ENCODE measurements at regions not wholly inside any gene's neighbourhood (a gene's known extent, or its start where the extent isn't known, plus 50 kb on each side); places are given as distances from the start of the nearest gene placed in this dataset.

DNA sequence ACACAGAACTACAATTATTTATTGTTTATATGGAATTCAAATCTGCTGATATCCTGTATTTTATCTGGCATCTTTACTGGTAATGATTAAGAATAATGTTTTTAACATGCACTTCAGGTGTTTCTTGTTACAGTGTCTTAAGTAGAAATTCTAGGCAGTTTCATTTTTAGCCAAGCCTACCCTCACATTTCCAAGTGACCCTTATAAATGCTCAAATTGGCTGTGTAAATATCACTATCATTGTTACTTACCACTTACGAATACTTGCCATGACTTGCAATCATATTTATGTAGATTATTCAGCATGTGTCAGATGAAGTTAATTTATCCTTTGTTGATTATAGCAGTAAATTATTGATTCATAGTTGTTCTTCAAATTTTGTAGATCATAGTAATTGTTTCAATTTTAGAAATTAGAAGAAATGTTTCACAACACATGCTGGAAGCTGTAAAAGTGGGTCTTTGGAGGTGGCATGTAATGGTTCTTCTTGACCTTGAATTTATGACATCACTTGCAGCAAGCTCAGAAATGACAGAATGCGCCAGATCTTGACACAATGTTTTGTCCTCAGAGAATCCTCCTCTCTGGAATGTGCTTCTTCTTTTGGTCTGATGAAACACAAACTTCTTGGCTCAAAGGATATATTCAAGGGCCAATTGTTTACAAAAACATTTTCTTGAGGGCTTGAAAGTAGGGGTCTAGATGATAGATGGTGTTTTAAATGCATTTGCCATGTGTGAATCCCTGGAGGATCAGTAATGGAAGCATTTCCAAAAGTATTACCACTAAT, 471.8 kb downstream of the COL12A1 start:
- H3K4me1 ChIP-seq (ENCODE audit: control insufficient read depth, insufficient read depth, low read length) = no peaks in the 10 kb centered on the region
- no peak for TF ChIP-seq CTCF (IDR thresholded peaks at IDR 0.05)
- no peak overlapping the region for H3K27ac Mint-ChIP-seq
- H3K9me3 ChIP-seq (ENCODE audit: control insufficient read depth, insufficient read depth, low read length) = peaks cover 2% of the 10 kb centered on the region
- no peaks in the 10 kb centered on the region for H3K27me3 Mint-ChIP-seq (ENCODE audit: low read depth in 2 of 2)
- no peaks in the 10 kb centered on the region for H3K4me1 Mint-ChIP-seq
- H3K27me3 ChIP-seq (ENCODE audit: control insufficient read depth, insufficient read depth, low read length) = no peaks in the 10 kb centered on the region
- no peak overlapping the region for H3K4me3 Mint-ChIP-seq
- H3K36me3 ChIP-seq (ENCODE audit: control insufficient read depth, insufficient read depth, low read length) = no peaks in the 10 kb centered on the region
- peaks cover 5 to 17% of the 10 kb centered on the region in 2 donors for H3K9me3 Mint-ChIP-seq
- H3K4me3 ChIP-seq (ENCODE audit: low read length) = no peak overlapping the region
- H3K36me3 Mint-ChIP-seq = no peaks in the 10 kb centered on the region
- intact Hi-C loops (cut with micrococcal nuclease) = no loop called here
- ATAC-seq (no peak), DNase-seq (no peak)
- no peak overlapping the region for H3K27ac ChIP-seq (ENCODE audit: low read length)
- 0% methylated on average over 1 of the region's 2 CpGs for WGBS (ENCODE audit: insufficient coverage)

DNA sequence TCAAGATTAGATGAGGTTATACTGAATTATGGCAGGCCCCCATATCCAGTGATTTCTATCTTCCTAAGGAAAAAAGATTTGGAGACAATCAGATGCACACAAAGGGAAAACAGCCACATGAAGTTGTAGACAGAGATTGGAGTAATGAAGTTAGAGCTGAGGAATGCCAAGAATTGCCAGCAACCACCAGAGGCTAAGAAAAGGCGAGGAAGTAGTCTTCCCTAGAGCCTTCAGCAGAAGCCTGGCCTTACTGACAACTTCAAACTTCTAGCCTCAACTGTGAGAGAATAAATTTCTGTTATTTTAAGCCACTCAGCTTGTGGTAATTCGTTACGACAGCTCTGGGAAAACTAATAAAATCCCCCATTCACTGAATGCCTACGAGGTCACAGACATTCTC, 473.9 kb downstream of the COL12A1 start:
- Histone ChIP-seq H3K36me3 (ENCODE audit: control insufficient read depth, insufficient read depth, low read length) (no peaks in the 10 kb centered on the region), H3K4me3 (ENCODE audit: low read length) (no peak overlapping the region), H3K4me1 (ENCODE audit: control insufficient read depth, insufficient read depth, low read length) (no peaks in the 10 kb centered on the region), H3K27ac (ENCODE audit: low read length) (no peak overlapping the region), H3K9me3 (ENCODE audit: control insufficient read depth, insufficient read depth, low read length) (peaks cover 2% of the 10 kb centered on the region), H3K27me3 (ENCODE audit: control insufficient read depth, insufficient read depth, low read length) (no peaks in the 10 kb centered on the region)
- no peak overlapping the region for H3K4me3 Mint-ChIP-seq
- H3K27ac Mint-ChIP-seq = no peak overlapping the region
- DNase-seq (no peak), ATAC-seq (no peak)
- H3K9me3 Mint-ChIP-seq = peaks cover 5 to 10% of the 10 kb centered on the region in 2 donors
- no peaks in the 10 kb centered on the region for H3K27me3 Mint-ChIP-seq (ENCODE audit: low read depth in 2 of 2)
- WGBS (ENCODE audit: insufficient coverage) = 53% methylated on average over 4 of the region's 4 CpGs
- no peak for TF ChIP-seq CTCF (IDR thresholded peaks at IDR 0.05)
- H3K36me3 Mint-ChIP-seq = no peaks in the 10 kb centered on the region
- intact Hi-C loops (cut with micrococcal nuclease) = no loop called here
- H3K4me1 Mint-ChIP-seq = no peaks in the 10 kb centered on the region

DNA sequence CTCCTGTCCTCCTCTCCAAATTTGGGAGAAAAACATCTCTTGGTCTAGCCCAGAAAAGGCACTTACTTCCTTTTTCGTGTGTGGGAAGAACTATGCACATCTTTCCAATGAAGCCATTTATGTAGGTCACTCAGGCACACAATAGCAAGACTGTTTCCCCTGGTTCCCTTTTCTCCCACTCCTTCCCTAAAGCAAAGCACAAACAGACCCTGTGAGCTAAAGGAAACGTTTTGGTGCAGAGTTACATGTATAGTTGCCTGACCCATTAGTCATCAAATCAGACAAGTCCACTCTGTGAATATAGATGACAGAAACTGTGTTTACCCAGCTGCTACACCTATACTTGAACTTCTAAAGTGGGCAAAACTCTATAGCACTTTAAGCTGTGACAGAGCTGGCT, 474.6 kb downstream of the COL12A1 start:
- Mint-ChIP-seq H3K4me1 (no peaks in the 10 kb centered on the region), H3K4me3 (no peak overlapping the region)
- intact Hi-C loops (cut with micrococcal nuclease) = no loop called here

More for the DNA sequence above, 474.6 kb downstream of the COL12A1 start:
- peaks cover 8 to 12% of the 10 kb centered on the region in 2 donors for H3K9me3 Mint-ChIP-seq
- H3K4me1 ChIP-seq (ENCODE audit: control insufficient read depth, insufficient read depth, low read length) = no peaks in the 10 kb centered on the region
- H3K27ac Mint-ChIP-seq = no peak overlapping the region
- H3K9me3 ChIP-seq (ENCODE audit: control insufficient read depth, insufficient read depth, low read length) = peaks cover 2% of the 10 kb centered on the region
- no peaks in the 10 kb centered on the region for H3K27me3 ChIP-seq (ENCODE audit: control insufficient read depth, insufficient read depth, low read length)
- H3K36me3 Mint-ChIP-seq = no peaks in the 10 kb centered on the region
- ATAC-seq (no peak), DNase-seq (no peak)
- H3K27ac ChIP-seq (ENCODE audit: low read length) = no peak overlapping the region
- no peaks in the 10 kb centered on the region for H3K36me3 ChIP-seq (ENCODE audit: control insufficient read depth, insufficient read depth, low read length)
- H3K4me3 ChIP-seq (ENCODE audit: low read length) = no peak overlapping the region
- WGBS (ENCODE audit: insufficient coverage) = 15% methylated on average over 2 of the region's 2 CpGs
- no peak for TF ChIP-seq CTCF (IDR thresholded peaks at IDR 0.05)
- no peaks in the 10 kb centered on the region for H3K27me3 Mint-ChIP-seq (ENCODE audit: low read depth in 2 of 2)
